CD4-positive, alpha-beta T cell treated with Interleukin-4 for 4 hours (primary cell): ENCODE measurements at regions not wholly inside any gene's neighbourhood (a gene's known extent, or its start where the extent isn't known, plus 50 kb on each side); places are given as distances from the start of the nearest gene placed in this dataset.
"Not testable (repeated sequence)": the region's sequence is repeated elsewhere in the genome, so short reads cannot be mapped to it uniquely, and the experiment has no call there.

Experiments used
- DNase-seq: peaks from one replicate; pipeline ENCODE4 v3.0.0-alpha.2; 2020

- DNase-seq, result no peak
Observed at GRCh38 chr12:105483691-105484090, 153.2 kb downstream of the C12orf75 start.

GRCh38 chr12:105485321-105485910 is 154.9 kb downstream of the C12orf75 start:
- DNase-seq, result no peak

GRCh38 chr12:105485921-105486320 is 155.4 kb downstream of the C12orf75 start:
- DNase-seq, result no peak

- DNase-seq, result no peak
Observed at GRCh38 chr12:105487963-105488362, 157.5 kb downstream of the C12orf75 start.

GRCh38 chr12:105492591-105493545 is 162.4 kb downstream of the C12orf75 start:
- no peak for DNase-seq

- no peak for DNase-seq
Observed at GRCh38 chr12:105499205-105499604, 168.7 kb downstream of the C12orf75 start.

GRCh38 chr12:105500676-105501075 is 170.2 kb downstream of the C12orf75 start:
- not testable (repeated sequence) for DNase-seq

- DNase-seq, result no peak
Observed at GRCh38 chr12:105502426-105502930, 172.0 kb downstream of the C12orf75 start.

GRCh38 chr12:105503619-105504018 is 173.1 kb downstream of the C12orf75 start:
- no peak for DNase-seq

GRCh38 chr12:105504286-105504685 is 173.8 kb downstream of the C12orf75 start:
- DNase-seq, result no peak

GRCh38 chr12:105506678-105507310 is 176.3 kb downstream of the C12orf75 start:
- no peak for DNase-seq

- DNase-seq, result no peak
Observed at GRCh38 chr12:105507311-105508038, 177.0 kb downstream of the C12orf75 start.

- no peak for DNase-seq
Observed at GRCh38 chr12:105508096-105508495, 177.6 kb downstream of the C12orf75 start.

- DNase-seq, result no peak
Observed at GRCh38 chr12:105510526-105510925, 180.0 kb downstream of the C12orf75 start.

GRCh38 chr12:105512861-105513260 is 182.4 kb downstream of the C12orf75 start:
- DNase-seq, result not testable (repeated sequence)

GRCh38 chr12:105522166-105522825 is 191.8 kb downstream of the C12orf75 start:
- no peak for DNase-seq

- DNase-seq, result no peak
Observed at GRCh38 chr12:105523164-105524057, 192.9 kb downstream of the C12orf75 start.

- no peak for DNase-seq
Observed at GRCh38 chr12:105524961-105525360, 194.5 kb downstream of the C12orf75 start.

- no peak for DNase-seq
Observed at GRCh38 chr12:105534068-105534467, 203.6 kb downstream of the C12orf75 start.

- DNase-seq, result not testable (repeated sequence)
Observed at GRCh38 chr12:105535033-105535432, 204.5 kb downstream of the C12orf75 start.

- DNase-seq, result no peak
Observed at GRCh38 chr12:105538880-105539279, 208.4 kb downstream of the C12orf75 start.
